Fibroblast of skin of back (primary cell): ENCODE measurements at regions not wholly inside any gene's neighbourhood (a gene's known extent, or its start where the extent isn't known, plus 50 kb on each side); places are given as distances from the start of the nearest gene placed in this dataset.

Experiments used
- DNase-seq: peaks from one replicate; pipeline ENCODE4 v3.0.0-alpha.2; 2013

GRCh38 chr10:1989090-1989489, 251.8 kb upstream of the ADARB2 start:
- DNase-seq: no peak

- DNase-seq: no peak
Measured at GRCh38 chr10:1981976-1982375, 244.7 kb upstream of the ADARB2 start.

- no peak for DNase-seq
Measured at GRCh38 chr10:1980459-1980858, 243.1 kb upstream of the ADARB2 start.

GRCh38 chr10:1978584-1978983, 241.3 kb upstream of the ADARB2 start:
- DNase-seq: no peak

GRCh38 chr10:1977461-1977860, 240.1 kb upstream of the ADARB2 start:
- DNase-seq: no peak

GRCh38 chr10:1972406-1972805, 235.1 kb upstream of the ADARB2 start:
- DNase-seq: no peak

GRCh38 chr10:1968257-1969033, 231.1 kb upstream of the ADARB2 start:
- no peak for DNase-seq

GRCh38 chr10:1966712-1967376, 229.5 kb upstream of the ADARB2 start:
- DNase-seq: no peak

GRCh38 chr10:1964476-1964875, 227.2 kb upstream of the ADARB2 start:
- no peak for DNase-seq

GRCh38 chr10:1963341-1963740, 226.0 kb upstream of the ADARB2 start:
- DNase-seq: no peak

- no peak for DNase-seq
Measured at GRCh38 chr10:1961989-1962388, 224.7 kb upstream of the ADARB2 start.

GRCh38 chr10:1960982-1961381, 223.7 kb upstream of the ADARB2 start:
- DNase-seq: no peak

GRCh38 chr10:1957057-1957456, 219.7 kb upstream of the ADARB2 start:
- no peak for DNase-seq

- DNase-seq: no peak
Measured at GRCh38 chr10:1954300-1954699, 217.0 kb upstream of the ADARB2 start.

GRCh38 chr10:1952126-1953095, 215.1 kb upstream of the ADARB2 start:
- DNase-seq: no peak

GRCh38 chr10:1950803-1951495, 213.6 kb upstream of the ADARB2 start:
- DNase-seq: no peak

- no peak for DNase-seq
Measured at GRCh38 chr10:1947464-1948003, 210.2 kb upstream of the ADARB2 start.

GRCh38 chr10:1944487-1944886, 207.2 kb upstream of the ADARB2 start:
- no peak for DNase-seq

GRCh38 chr10:1942478-1942877, 205.2 kb upstream of the ADARB2 start:
- DNase-seq: no peak

GRCh38 chr10:1939016-1939415, 201.7 kb upstream of the ADARB2 start:
- DNase-seq: no peak

GRCh38 chr10:1938317-1938716, 201.0 kb upstream of the ADARB2 start:
- DNase-seq: no peak

- DNase-seq: no peak
Measured at GRCh38 chr10:1935912-1936311, 198.6 kb upstream of the ADARB2 start.
